ENCODE measurements at regions not wholly inside any gene's neighbourhood (a gene's known extent, or its start where the extent isn't known, plus 50 kb on each side); places are given as distances from the start of the nearest gene placed in this dataset.
"Not testable (repeated sequence)": the region's sequence is repeated elsewhere in the genome, so short reads cannot be mapped to it uniquely, and the experiment has no call there.

GRCh38 chr21:19540287-19540686 lies 1136.7 kb upstream of the TMPRSS15 start:
- DNase-seq: no peak

- no peak for DNase-seq
These were observed 1138.0 kb upstream of the TMPRSS15 start for GRCh38 chr21:19541602-19542001.

- not testable (repeated sequence) for DNase-seq
These were observed 1140.9 kb upstream of the TMPRSS15 start for GRCh38 chr21:19544493-19544892.

GRCh38 chr21:19547951-19548840 lies 1144.6 kb upstream of the TMPRSS15 start:
- DNase-seq: no peak

- no peak for DNase-seq
These were observed 1150.5 kb upstream of the TMPRSS15 start for GRCh38 chr21:19553919-19554615.

GRCh38 chr21:19557046-19557445 lies 1153.5 kb upstream of the TMPRSS15 start:
- no peak for DNase-seq

- DNase-seq: no peak
These were observed 1153.9 kb upstream of the TMPRSS15 start for GRCh38 chr21:19557488-19557887.

- DNase-seq: no peak
These were observed 1162.0 kb upstream of the TMPRSS15 start for GRCh38 chr21:19565587-19565986.

GRCh38 chr21:19566975-19567374 lies 1163.4 kb upstream of the TMPRSS15 start:
- DNase-seq: no peak

- DNase-seq: no peak
These were observed 1173.8 kb upstream of the TMPRSS15 start for GRCh38 chr21:19577381-19577780.

GRCh38 chr21:19590044-19590443 lies 1186.5 kb upstream of the TMPRSS15 start:
- DNase-seq: no peak

GRCh38 chr21:19603011-19603593 lies 1199.5 kb upstream of the TMPRSS15 start:
- DNase-seq: no peak

GRCh38 chr21:19608101-19608621 lies 1204.6 kb upstream of the TMPRSS15 start:
- no peak for DNase-seq

- no peak for DNase-seq
These were observed 1206.0 kb upstream of the TMPRSS15 start for GRCh38 chr21:19609611-19610010.

GRCh38 chr21:19621837-19622496 lies 1218.4 kb upstream of the TMPRSS15 start:
- DNase-seq: no peak

GRCh38 chr21:19640964-19641363 lies 1237.4 kb upstream of the TMPRSS15 start:
- DNase-seq: no peak

- no peak for DNase-seq
These were observed 1244.8 kb upstream of the TMPRSS15 start for GRCh38 chr21:19648391-19648790.

GRCh38 chr21:19683492-19683891 lies 1279.9 kb upstream of the TMPRSS15 start:
- no peak for DNase-seq

- DNase-seq: no peak
These were observed 1280.7 kb upstream of the TMPRSS15 start for GRCh38 chr21:19684328-19684727.

GRCh38 chr21:19692231-19692630 lies 1288.6 kb upstream of the TMPRSS15 start:
- no peak for DNase-seq

GRCh38 chr21:19695796-19696195 lies 1292.2 kb upstream of the TMPRSS15 start:
- DNase-seq: no peak

GRCh38 chr21:19700476-19700875 lies 1296.9 kb upstream of the TMPRSS15 start:
- DNase-seq: no peak

- DNase-seq: no peak
These were observed 1295.5 kb upstream of the NCAM2 start for GRCh38 chr21:19702726-19703125.
